Heart right ventricle (tissue), 16 donors: ENCODE measurements at regions not wholly inside any gene's neighbourhood (a gene's known extent, or its start where the extent isn't known, plus 50 kb on each side); places are given as distances from the start of the nearest gene placed in this dataset.

Experiments used
- ATAC-seq, 8 donors: fragments of 200-7000 bp; cut with Tn5 transposase; one replicate each; pipeline ENCODE4 v1.9.1; 2020; ENCODE audit warnings: mild to moderate bottlenecking in 8 of 8, moderate library complexity in 8 of 8, moderate number of reproducible peaks in 1 of 8
- DNase-seq, 2 donors: peaks; one replicate each; pipeline ENCODE4 v3.0.0-alpha.2; 2020
- H3K27ac ChIP-seq, 10 donors: fragments of 200-600 bp; sonication (generic) in 2 of 10; one replicate each; pipeline versions ENCODE4 v1.5.0 to v1.8.0; 2020 to 2022; ENCODE audit warnings: mild to moderate bottlenecking in 3 of 10
- H3K27me3 ChIP-seq, 7 donors: fragments of 200-600 bp; one replicate each; pipeline ENCODE4 v1.8.0; 2021 to 2022; ENCODE audit warnings: mild to moderate bottlenecking in 2 of 7
- H3K36me3 ChIP-seq, 9 donors: fragments of 200-600 bp; sonication (generic) in 1 of 9; one replicate each; pipeline versions ENCODE4 v1.5.0 to v1.8.0; 2020 to 2022; ENCODE audit warnings: mild to moderate bottlenecking in 2 of 9
- H3K4me1 ChIP-seq, 9 donors: fragments of 200-600 bp; sonication (generic) in 1 of 9; one replicate each; pipeline versions ENCODE4 v1.5.0 to v1.8.0; 2020 to 2022; ENCODE audit warnings: mild to moderate bottlenecking in 4 of 9
- H3K4me3 ChIP-seq, 10 donors: fragments of 200-600 bp; sonication (generic) in 2 of 10; one replicate each; pipeline versions ENCODE4 v1.5.0 to v1.8.0; 2020 to 2022; ENCODE audit warnings: mild to moderate bottlenecking in 7 of 10, moderate library complexity in 2 of 10
- H3K9me3 ChIP-seq, 11 donors: fragments of 200-600 bp in 10 of 11; sonication (generic) in 2 of 11; one replicate each; pipeline versions ENCODE4 v1.5.0 to v1.8.0; 2013 to 2022; ENCODE audit warnings: mild to moderate bottlenecking in 2 of 11, control low read depth in 1 of 11, moderate library complexity in 1 of 11
- WGBS, 2 donors: extraction: QIAGEN DNeasy Blood & Tissue Kit; methylation state at CpG; one replicate each; pipeline ENCODE4 v1.1.7; 2013; ENCODE audit warnings: inconsistent platforms in 1 of 2; 5-methylcytosine and 5-hydroxymethylcytosine counted together
- intact Hi-C, 10 donors: fragments of 100-400 bp; cut with DNase I; formaldehyde crosslinking; loops; one replicate each; pipeline versions ENCODE4 v1.11.1 to v1.14.2; 2022
- TF ChIP-seq, protein P1 (sequence below), 9 donors: fragments of 200-600 bp; sonication (generic) in 2 of 9; IDR thresholded peaks; one replicate each; pipeline versions ENCODE4 v1.5.0 to v1.8.0; 2021 to 2022; ENCODE audit warnings: antibody characterized with exemption in 9 of 9, mild to moderate bottlenecking in 5 of 9, moderate library complexity in 1 of 9
- donor health status: Arrhythmogenic right ventricular cardiomyopathy.
- donor health status: ischemic (EF 13 %, LVEDD 7.1; RV severe dilation, severe dysfunction).
- donor health status: healthy with polysubstance abuse.
- donor health status: DM: no; HTN: yes; CAD: no.
- donor health status: DM: no; HTN: no; CAD: no.
- donor health status: ischemic (EF 25% LVEDD 6.9; RV normal size, moderate dysfunction).
- donor health status: ischemic (EF 25% LVEDD 5.7; RV mildly dilated, moderate dysfunction).
- donor health status: healthy.
- donor health status: DM: yes; HTN: yes; CAD: no.
- donor health status: Ischemic cardiomyopathy.
- donor health status: ischemic (EF 35%, LVEDD 5.7; RV mildly dilated, moderate dysfunction).
- donor health status: nonischemic (EF 11% LVEDD 7.7; RV severe dilation, severe dysfunction).
- donor health status: DM: yes; HTN: yes; CAD: no.
- donor health status: PGD.
- donor health status: ischemic (EF 29% LVEDD 5.4; RV normal size, mild dysfunction).
- donor health status: nonischemic (EF 23%, LVEDD 6.1; RV moderate dilation, normal function).

DNA sequence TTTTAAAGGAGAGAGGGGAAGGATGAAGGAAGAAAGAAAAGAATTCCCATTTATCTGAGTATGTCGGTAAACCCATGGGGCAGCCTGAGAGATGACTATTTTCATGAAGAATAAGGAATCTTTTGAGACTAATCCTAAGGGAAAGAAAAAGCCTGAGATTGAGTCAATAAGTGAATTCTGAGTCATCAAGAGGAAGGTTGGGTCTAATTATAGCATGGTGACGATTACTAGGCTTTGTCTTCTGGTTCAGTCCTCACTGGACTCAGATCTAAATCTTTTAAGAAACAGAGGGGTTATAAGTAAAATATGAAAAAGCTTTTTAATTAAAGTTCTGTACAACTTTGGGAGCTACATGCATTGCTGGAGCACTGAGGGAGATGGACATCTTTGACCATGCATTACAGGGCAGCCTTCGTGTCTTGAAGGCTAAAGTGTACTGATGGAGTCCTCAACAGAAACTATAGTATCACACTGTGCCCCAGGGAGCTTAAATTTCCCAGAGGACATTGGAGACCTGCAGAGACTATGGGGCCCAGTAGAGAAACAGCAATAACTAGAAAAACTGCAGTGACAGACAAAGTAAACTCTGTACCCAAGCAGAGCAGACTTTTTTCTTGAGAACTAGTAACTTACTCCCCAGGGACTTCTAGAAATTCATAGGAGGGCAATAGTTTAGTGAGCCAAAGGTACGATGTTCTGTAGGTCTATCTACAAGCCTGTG, 260.9 kb downstream of the RAD51AP2 start:
- H3K9me3 ChIP-seq = no peaks in the 10 kb centered on the region
- H3K27me3 ChIP-seq = peaks cover 0 to 3% (median 0%) of the 10 kb centered on the region in 7 donors
- whole genome bisulfite sequencing, 2 donors = 57 to 73% methylated on average over 4 of the region's 4 CpGs
- DNase-seq (no peak), ATAC-seq (no peak)
- no peak overlapping the region for H3K4me3 ChIP-seq
- H3K27ac ChIP-seq = no peak overlapping the region
- H3K36me3 ChIP-seq = no peaks in the 10 kb centered on the region
- intact Hi-C loops = no loop called here
- TF ChIP-seq, protein P1, sequence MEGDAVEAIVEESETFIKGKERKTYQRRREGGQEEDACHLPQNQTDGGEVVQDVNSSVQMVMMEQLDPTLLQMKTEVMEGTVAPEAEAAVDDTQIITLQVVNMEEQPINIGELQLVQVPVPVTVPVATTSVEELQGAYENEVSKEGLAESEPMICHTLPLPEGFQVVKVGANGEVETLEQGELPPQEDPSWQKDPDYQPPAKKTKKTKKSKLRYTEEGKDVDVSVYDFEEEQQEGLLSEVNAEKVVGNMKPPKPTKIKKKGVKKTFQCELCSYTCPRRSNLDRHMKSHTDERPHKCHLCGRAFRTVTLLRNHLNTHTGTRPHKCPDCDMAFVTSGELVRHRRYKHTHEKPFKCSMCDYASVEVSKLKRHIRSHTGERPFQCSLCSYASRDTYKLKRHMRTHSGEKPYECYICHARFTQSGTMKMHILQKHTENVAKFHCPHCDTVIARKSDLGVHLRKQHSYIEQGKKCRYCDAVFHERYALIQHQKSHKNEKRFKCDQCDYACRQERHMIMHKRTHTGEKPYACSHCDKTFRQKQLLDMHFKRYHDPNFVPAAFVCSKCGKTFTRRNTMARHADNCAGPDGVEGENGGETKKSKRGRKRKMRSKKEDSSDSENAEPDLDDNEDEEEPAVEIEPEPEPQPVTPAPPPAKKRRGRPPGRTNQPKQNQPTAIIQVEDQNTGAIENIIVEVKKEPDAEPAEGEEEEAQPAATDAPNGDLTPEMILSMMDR (IDR thresholded peaks at IDR 0.05) = no peak
- H3K4me1 ChIP-seq = no peaks in the 10 kb centered on the region

DNA sequence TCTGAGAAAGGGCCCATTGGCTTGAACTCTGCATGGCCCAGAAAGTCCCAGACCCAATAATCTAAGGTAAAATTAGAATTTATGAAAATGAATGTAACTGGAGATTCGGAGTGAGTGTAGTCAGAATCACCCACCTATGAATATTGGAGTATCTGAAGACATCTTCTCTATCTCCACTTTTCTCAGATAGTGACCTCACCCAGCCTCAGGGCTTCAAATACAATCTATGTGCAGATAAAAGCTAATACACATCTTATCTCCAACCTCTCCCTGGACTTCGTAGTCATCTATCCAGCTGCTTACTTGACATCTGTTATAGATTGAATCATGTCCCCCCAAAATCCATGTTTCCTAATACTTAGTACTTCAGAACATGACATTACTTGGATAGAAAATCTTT, 263.2 kb downstream of the RAD51AP2 start:
- Histone ChIP-seq H3K4me1 (no peaks in the 10 kb centered on the region), H3K9me3 (no peaks in the 10 kb centered on the region), H3K36me3 (no peaks in the 10 kb centered on the region), H3K27me3 (no peaks in the 10 kb centered on the region), H3K4me3 (no peak overlapping the region), H3K27ac (no peak overlapping the region)
- 69 to 77% methylated on average over 2 of the region's 2 CpGs for WGBS, 2 donors
- ATAC-seq (no peak), DNase-seq (no peak)
- intact Hi-C loops = no loop called here
- TF ChIP-seq, protein P1 (IDR thresholded peaks at IDR 0.05) = no peak

DNA sequence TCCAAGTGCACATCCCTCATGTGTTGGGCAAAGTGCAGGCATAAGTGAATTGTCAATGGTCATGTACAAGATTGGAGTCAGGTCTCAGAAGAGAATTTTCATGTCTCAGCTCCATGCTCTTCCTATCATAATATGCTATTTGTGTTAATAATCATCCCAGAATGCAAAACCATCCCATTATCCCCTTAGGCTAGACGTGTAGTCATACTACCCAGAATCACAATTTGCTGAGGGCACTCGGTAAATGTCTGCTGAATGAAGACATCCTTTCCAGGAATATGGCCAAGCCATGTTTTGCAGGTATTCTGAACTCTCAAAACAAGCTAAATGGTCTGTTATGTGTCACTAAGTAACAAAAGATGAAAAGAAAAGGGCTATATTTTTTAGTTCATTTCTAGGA, 263.8 kb downstream of the RAD51AP2 start:
- 80 to 82% methylated on average over 2 of the region's 2 CpGs for WGBS, 2 donors
- Histone ChIP-seq H3K27me3 (no peaks in the 10 kb centered on the region), H3K4me3 (no peak overlapping the region), H3K27ac (no peak overlapping the region), H3K9me3 (no peaks in the 10 kb centered on the region), H3K4me1 (no peaks in the 10 kb centered on the region), H3K36me3 (no peaks in the 10 kb centered on the region)
- DNase-seq = no peak
- intact Hi-C loops = no loop called here
- TF ChIP-seq, protein P1 (IDR thresholded peaks at IDR 0.05) = no peak
- ATAC-seq = no peak

DNA sequence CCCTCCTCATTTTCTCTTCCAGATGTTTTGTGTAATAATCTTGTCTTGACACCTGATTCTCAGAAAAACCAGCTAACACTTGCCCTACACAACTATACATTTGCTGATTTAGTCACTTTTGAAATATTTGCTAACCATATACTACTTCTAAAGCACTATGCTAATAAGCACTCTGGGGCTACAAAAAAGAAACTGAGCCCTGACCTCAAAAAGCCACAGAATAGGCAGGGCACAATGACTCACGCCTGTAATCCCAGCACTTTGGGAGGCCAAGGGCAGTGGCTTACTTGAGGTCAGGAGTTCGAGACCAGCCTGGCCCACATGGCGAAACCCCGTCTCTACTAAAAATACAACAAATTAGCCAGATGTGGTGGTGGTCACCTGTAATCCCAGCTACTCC, 266.0 kb downstream of the RAD51AP2 start:
- Histone ChIP-seq H3K36me3 (no peaks in the 10 kb centered on the region), H3K27me3 (no peaks in the 10 kb centered on the region), H3K9me3 (no peaks in the 10 kb centered on the region), H3K27ac (no peak overlapping the region), H3K4me1 (no peaks in the 10 kb centered on the region), H3K4me3 (no peak overlapping the region)
- WGBS, 2 donors = 83 to 93% methylated on average over 4 of the region's 4 CpGs
- DNase-seq (no peak), ATAC-seq (no peak)
- intact Hi-C loops = no loop called here
- TF ChIP-seq, protein P1 (IDR thresholded peaks at IDR 0.05) = no peak
